Skeletal muscle satellite cell (primary cell): ENCODE measurements at regions not wholly inside any gene's neighbourhood (a gene's known extent, or its start where the extent isn't known, plus 50 kb on each side); places are given as distances from the start of the nearest gene placed in this dataset.
"Not testable (repeated sequence)": the region's sequence is repeated elsewhere in the genome, so short reads cannot be mapped to it uniquely, and the experiment has no call there.

Source experiments
- H3K27me3 ChIP-seq: 2 replicates; pipeline ENCODE4 v1.7.0; 2013; ENCODE audit warnings: low read length; ENCODE audit not compliant: control insufficient read depth, insufficient read depth
- H3K36me3 ChIP-seq: 2 replicates; pipeline ENCODE4 v1.7.0; 2013; ENCODE audit warnings: mild to moderate bottlenecking, control low read depth, low read length; ENCODE audit not compliant: insufficient read depth
- H3K4me1 ChIP-seq: 2 replicates; pipeline ENCODE4 v1.7.0; 2013; ENCODE audit warnings: low read length; ENCODE audit not compliant: control insufficient read depth, insufficient read depth
- H3K4me2 ChIP-seq: 2 replicates; pipeline ENCODE4 v1.7.0; 2013; ENCODE audit warnings: mild to moderate bottlenecking, low read length
- H3K4me3 ChIP-seq: 2 replicates; pipeline ENCODE4 v1.7.0; 2013; ENCODE audit warnings: low read length
- H3K9ac ChIP-seq: 2 replicates; pipeline ENCODE4 v1.7.0; 2013; ENCODE audit warnings: mild to moderate bottlenecking, low read depth, low read length, moderate library complexity
- H3K9me3 ChIP-seq: replicated peaks from 2 replicates; pipeline ENCODE4 v1.7.0; 2013; ENCODE audit warnings: mild to moderate bottlenecking, control low read depth, low read length

GRCh38 chr16:58878641-58879040 is 144.5 kb upstream of the GOT2 start:
- not testable (repeated sequence) for H3K4me2 ChIP-seq, H3K4me3 ChIP-seq, H3K9me3 ChIP-seq, H3K4me1 ChIP-seq, H3K9ac ChIP-seq, H3K36me3 ChIP-seq, H3K27me3 ChIP-seq

- Histone ChIP-seq H3K4me3 (no peak overlapping the region), H3K27me3 (no peaks in the 10 kb centered on the region), H3K36me3 (no peaks in the 10 kb centered on the region), H3K9me3 (no peaks in the 10 kb centered on the region), H3K4me2 (no peak overlapping the region), H3K9ac (no peak overlapping the region), H3K4me1 (no peaks in the 10 kb centered on the region)
Measured at GRCh38 chr16:58866935-58867334, 132.8 kb upstream of the GOT2 start.

DNA sequence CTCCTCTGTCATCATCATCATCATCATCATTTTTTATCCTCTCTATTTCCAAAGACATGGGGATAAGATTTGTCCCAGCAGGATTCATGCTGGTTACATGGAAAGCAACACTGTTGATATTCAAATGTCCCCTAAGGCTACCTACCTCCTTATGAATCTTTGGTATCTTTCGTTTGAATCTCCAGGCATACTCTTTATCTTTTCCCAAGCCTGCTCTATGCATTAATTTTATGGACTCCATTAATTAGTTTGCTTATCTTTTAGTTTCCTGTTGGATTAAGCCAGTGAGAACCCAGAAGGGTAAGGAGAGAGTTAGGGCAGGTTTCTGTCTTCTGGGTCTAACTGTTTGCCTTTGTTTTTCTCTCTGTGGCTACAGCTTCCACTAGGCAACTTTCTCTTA is 129.6 kb upstream of the GOT2 start:
- H3K4me3 ChIP-seq = no peak overlapping the region

DNA sequence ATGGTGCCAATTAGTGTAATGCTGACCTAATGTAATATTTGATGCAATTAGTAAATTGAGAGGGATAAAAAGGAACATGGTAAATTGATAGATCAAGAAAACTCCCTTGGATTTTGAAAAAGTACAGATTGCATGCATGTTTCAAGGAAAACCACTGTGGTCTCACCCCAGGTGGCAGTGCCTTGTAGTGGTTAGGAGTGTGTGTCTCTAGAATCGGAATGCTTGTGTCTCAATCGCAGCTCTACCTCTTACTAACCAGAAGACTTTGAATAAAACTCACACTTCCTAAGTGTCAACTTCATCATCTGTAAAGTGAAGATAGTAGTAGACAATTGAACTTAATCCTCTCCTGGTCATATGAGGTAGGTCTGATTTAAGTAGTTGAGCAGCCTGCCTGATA is 128.9 kb upstream of the GOT2 start:
- no peaks in the 10 kb centered on the region for H3K9me3 ChIP-seq
- no peaks in the 10 kb centered on the region for H3K4me1 ChIP-seq
- H3K27me3 ChIP-seq = no peaks in the 10 kb centered on the region
- no peak overlapping the region for H3K9ac ChIP-seq
- H3K4me2 ChIP-seq = no peak overlapping the region
- no peak overlapping the region for H3K4me3 ChIP-seq
- H3K36me3 ChIP-seq = no peaks in the 10 kb centered on the region

More for the DNA sequence above, 129.6 kb upstream of the GOT2 start:
- Histone ChIP-seq H3K4me2 (no peak overlapping the region), H3K9me3 (no peaks in the 10 kb centered on the region), H3K4me1 (no peaks in the 10 kb centered on the region), H3K36me3 (no peaks in the 10 kb centered on the region), H3K27me3 (no peaks in the 10 kb centered on the region), H3K9ac (no peak overlapping the region)

DNA sequence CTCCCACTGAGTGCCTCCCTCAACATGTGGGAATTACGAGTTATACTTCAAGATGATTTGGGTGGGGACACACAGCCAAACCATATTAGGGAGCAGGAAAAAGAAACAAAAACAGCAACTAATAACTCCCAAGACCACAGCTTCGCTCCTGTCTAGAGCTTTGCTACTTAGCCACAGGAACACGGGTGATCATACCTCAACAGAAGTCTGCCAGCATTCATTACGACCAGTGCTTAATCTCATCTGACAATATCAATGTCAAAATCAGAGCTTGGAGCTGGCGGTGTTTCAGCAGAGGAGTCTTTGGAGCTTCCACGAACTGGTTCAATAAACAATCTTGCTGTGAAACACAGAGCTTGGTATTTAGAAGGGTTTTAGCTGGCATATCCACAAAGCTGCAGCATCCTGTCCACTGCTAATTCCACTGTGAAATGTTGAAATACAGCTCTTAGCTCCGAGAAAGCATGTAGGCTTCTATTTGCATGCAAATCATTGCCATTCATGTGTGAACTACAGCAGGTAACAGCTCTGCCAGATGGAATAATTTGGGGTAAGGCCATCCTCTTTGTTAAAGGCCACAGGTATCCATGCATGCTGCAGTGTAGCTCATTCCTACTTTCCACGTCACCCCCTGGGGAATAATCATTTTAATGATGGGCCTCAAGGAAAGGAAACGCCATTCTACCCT is 128.4 kb upstream of the GOT2 start:
- H3K9me3 ChIP-seq = no peaks in the 10 kb centered on the region
- no peak overlapping the region for H3K4me3 ChIP-seq
- H3K4me1 ChIP-seq = no peaks in the 10 kb centered on the region
- H3K36me3 ChIP-seq = no peaks in the 10 kb centered on the region
- no peaks in the 10 kb centered on the region for H3K27me3 ChIP-seq
- H3K9ac ChIP-seq = no peak overlapping the region
- H3K4me2 ChIP-seq = no peak overlapping the region

DNA sequence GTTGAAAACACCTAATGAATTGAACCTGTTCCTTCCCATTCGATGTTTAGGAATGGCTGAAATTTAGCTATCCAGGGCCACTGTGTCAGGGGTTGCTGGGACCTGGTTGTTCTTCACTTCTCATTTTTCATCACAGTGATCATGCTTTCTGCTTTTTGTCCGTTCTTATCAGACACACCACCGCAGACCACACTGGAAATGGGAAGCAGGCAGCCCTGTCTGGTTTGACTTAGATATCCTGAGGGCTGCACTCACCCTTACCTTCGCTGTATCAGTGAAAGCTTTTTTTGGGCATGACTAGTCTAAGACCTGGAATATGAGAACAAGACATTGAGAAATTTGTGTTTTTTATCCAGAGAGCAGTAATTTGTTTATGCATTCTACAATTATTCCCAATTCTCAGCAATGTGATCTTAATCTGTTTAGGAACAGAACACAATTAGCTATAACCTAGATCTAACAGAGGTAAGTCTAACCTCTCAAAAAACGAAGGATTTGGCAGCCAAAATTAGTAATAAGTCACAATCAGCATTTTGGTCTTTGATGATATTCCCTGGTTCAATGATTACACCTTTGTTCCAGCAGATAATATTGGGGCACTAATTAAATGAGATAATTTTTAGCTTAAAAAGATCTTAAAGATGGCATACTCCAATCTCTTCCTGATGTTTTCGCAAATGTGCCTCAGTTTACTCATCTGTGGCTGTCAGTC is 126.0 kb upstream of the GOT2 start:
- Histone ChIP-seq H3K9me3 (no peaks in the 10 kb centered on the region), H3K27me3 (no peaks in the 10 kb centered on the region), H3K9ac (no peak overlapping the region), H3K4me3 (no peak overlapping the region), H3K36me3 (no peaks in the 10 kb centered on the region), H3K4me2 (no peak overlapping the region), H3K4me1 (no peaks in the 10 kb centered on the region)

- not testable (repeated sequence) for H3K9ac ChIP-seq, H3K4me1 ChIP-seq, H3K9me3 ChIP-seq, H3K36me3 ChIP-seq, H3K4me2 ChIP-seq, H3K4me3 ChIP-seq, H3K27me3 ChIP-seq
Measured at GRCh38 chr16:58858577-58858976, 124.5 kb upstream of the GOT2 start.

DNA sequence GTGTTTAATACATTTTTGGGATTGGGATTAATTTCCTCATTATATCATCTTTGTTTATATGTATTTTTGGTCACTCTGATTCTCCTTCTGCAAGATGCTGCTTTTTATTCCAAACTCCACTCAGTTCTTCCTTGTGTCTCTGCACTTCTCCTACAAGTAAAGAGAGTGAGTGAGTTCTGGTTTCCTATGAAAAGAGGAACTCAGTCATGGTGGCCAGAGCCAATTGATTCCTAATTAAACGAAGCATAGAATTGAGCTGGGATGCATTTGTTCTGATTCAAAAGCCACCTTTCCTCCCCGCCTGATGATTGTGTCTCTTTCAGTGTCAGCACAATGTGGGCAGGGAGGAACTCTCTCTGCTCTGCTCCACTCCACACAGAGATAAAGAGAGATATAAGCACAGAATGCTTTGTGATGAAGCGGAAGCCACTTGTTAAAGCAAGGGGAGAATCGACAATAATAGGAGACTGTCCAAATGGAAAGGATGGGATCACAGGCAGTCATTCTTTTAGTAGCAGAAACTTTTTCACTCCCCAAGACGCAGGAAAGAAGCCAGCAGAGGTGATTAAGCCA is 121.3 kb upstream of the GOT2 start:
- Histone ChIP-seq H3K4me1 (no peaks in the 10 kb centered on the region), H3K9me3 (no peaks in the 10 kb centered on the region), H3K9ac (no peak overlapping the region), H3K27me3 (no peaks in the 10 kb centered on the region), H3K4me3 (no peak overlapping the region), H3K36me3 (no peaks in the 10 kb centered on the region), H3K4me2 (no peak overlapping the region)

DNA sequence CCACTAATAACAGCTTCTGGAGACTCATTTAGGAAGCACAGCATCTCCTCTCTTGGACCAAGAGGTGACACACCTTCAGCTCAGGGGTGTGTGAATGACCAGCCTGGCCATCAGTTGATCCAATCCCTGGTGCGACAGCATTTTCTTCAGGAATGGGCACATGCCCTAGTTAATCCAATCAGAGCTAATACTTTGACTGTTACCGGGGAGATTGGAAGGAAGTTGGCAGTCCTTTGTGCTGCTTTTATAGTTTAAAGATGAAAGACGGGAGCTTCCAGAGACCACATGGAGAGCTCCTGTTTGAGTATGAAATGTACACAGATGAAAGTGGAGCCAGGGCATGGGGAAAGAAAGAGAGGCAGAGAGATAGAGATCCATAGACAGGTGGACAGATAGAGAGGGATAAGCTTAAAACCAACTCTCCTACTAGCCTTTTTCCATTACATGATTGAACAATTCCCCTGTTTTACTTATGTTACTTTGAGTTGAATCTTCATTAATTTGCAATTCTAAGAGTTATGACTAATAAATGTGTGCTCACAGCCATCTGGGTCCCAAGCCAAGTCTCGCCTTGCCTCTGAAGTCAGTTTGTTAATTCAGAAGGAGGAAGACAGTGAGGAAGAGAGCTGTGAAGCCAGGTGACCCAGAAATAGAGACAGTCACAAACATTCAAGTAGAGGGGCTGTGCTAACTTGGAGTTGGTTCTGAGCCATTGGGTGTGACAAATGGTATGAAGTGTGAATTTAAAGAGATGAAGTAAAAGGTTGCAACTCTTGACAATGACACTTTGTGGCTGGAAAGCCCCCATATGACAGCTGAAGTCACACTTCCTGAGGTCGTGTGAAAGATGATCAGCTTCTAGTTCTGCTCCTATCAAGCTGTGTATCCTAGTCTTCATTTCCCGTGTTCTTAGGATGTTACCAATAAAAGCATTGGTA is 120.0 kb upstream of the GOT2 start:
- no peaks in the 10 kb centered on the region for H3K4me1 ChIP-seq
- H3K9ac ChIP-seq = no peak overlapping the region
- H3K9me3 ChIP-seq = no peaks in the 10 kb centered on the region
- H3K36me3 ChIP-seq = no peaks in the 10 kb centered on the region
- no peaks in the 10 kb centered on the region for H3K27me3 ChIP-seq
- no peak overlapping the region for H3K4me2 ChIP-seq
- H3K4me3 ChIP-seq = no peak overlapping the region

DNA sequence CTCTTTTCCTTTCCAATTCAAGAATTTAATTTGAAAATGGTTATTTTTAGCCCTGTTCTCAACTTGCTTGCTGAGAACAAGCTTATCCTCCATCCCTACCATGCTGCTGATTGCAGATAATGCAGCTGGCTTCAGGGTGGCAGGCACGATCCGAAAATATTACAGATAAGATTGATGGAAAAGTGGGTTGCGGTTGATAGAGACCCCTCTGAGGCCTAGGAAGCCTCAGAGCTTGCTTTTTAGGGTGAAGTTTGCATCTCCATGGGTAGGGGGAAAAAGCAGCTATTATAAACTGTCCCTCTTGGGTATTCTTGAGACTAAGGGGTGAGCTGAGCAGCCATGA is 116.5 kb upstream of the GOT2 start:
- H3K27me3 ChIP-seq = no peaks in the 10 kb centered on the region
- H3K4me2 ChIP-seq = no peak overlapping the region
- no peaks in the 10 kb centered on the region for H3K36me3 ChIP-seq
- H3K4me1 ChIP-seq = no peaks in the 10 kb centered on the region
- no peaks in the 10 kb centered on the region for H3K9me3 ChIP-seq
- H3K9ac ChIP-seq = no peak overlapping the region
- no peak overlapping the region for H3K4me3 ChIP-seq

- H3K4me1 ChIP-seq = no peaks in the 10 kb centered on the region
- H3K4me2 ChIP-seq = no peak overlapping the region
- no peaks in the 10 kb centered on the region for H3K27me3 ChIP-seq
- H3K36me3 ChIP-seq = no peaks in the 10 kb centered on the region
- no peak overlapping the region for H3K4me3 ChIP-seq
- no peaks in the 10 kb centered on the region for H3K9me3 ChIP-seq
- H3K9ac ChIP-seq = no peak overlapping the region
Measured at GRCh38 chr16:58850019-58850677, 116.0 kb upstream of the GOT2 start.
